Hematopoietic multipotent progenitor cell treated with erythropoietin and hydrocortisone succinate and interleukin-3 and kit ligand, for 6 days (in vitro differentiated cells): ENCODE measurements at regions not wholly inside any gene's neighbourhood (a gene's known extent, or its start where the extent isn't known, plus 50 kb on each side); places are given as distances from the start of the nearest gene placed in this dataset.
"Not testable (repeated sequence)": the region's sequence is repeated elsewhere in the genome, so short reads cannot be mapped to it uniquely, and the experiment has no call there.

Experiments
- DNase-seq: peaks from one replicate; pipeline ENCODE4 v3.0.0-alpha.2; 2015

DNA sequence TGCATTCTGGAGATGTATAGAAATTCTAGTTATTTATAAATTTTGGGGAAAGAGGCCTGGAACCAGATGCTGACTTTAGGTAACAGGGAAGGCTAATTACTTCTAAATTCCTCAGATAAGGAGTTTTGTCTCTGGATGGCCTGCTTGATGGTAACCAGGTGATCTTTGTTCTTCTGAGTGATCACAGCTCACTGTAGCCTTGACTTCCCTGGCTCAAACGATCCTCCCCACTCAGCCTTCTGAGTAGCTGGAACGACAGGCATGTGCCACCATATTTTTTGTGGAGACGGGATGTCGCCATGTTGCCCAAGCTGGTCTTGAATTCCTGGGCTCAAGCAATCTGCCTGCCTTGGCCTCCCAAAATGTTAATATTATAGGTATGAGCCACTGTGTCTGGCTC is 54.4 kb upstream of the MSH6 start:
- DNase-seq: no peak

DNA sequence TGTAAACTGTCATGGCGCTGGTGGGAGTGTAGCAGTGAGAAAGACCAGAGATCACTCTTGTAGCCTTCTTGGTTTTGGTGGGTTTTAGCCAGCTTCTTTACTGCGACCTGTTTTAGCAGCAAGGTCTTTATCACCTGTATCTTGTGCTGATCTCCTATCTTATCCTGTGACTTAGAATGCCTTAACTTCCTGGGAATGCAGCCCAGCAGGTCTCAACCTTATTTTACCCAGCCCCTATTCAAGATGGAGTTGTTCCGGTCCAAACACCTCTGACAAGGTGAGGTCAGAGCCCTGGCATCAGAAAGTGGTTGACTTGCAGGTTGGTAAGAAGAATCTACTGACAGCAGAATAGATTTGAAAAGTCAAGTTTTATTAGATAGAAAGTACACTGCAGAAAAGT is 55.0 kb upstream of the MSH6 start:
- DNase-seq: no peak

DNA sequence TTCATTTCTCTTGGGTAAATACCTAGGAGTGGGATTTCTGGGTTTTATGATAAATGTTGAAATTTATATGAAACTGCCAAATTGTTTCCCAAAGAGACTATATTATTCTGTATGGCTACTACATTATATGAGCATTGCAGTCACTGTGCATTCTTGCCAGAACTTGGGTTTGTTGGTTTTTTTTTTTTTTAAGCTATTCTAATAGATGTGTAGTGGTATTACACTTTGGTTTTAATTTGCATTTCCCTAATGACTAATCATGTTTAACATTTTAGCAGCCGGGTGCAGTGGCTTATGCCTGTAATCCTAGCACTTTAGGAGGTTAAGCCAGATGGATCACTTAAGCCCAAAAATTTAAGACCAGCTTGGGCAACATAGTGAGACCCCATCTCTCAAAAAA is 56.0 kb upstream of the MSH6 start:
- DNase-seq: not testable (repeated sequence)

DNA sequence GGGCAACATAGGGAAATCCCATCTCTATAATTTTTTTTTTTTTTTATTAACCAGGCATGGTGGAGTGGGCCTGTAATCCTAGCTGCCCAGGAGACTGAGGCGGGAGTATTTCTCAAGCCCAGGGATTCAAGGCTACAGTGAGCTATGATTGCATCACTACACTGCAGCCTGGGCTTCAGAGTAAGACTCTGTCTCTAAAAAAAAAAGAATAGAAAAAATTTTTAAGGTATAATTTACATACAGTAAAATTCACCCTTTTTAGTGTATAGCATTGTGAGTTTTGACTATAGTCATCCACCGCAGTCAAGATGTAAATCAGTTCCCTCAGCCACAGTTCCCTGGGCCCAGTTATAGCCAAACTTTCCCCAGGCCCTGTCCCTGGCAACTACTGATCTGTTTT is 57.1 kb upstream of the MSH6 start:
- no peak for DNase-seq

DNA sequence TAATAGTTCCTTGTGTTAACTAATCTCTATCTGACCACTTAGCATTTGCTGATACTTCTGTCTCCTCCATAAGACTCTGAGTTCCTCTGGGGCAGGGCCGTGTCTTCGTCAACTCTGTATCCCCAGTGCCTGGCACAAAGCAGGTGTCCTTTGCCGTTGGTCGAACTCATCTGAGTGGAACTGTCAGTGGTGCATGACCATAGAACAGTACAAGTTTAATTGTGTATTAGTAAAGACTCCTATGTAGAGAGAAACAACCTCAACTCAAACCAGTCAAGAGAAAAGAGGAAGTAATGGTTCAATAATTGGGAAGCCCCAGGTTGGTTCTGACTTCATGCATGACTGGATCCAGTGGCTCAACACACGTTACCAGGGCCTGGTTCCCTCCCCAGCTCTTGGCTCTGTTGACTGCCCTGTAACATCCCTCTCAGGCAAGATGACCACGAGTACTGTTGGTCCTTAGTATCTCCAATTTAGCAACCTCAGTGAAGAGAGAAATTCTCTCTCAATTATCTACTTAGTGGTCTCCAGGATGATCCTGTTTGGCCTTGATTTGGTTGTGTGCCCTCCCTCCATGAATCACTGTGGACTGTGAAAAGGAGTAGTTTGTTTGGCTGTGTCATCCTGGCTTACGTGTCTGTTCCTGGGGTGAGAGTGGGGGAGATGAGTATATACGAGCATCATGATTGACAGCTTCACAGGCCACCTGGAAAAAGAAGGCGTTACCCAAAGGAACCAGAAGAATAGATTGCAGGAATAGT is 58.5 kb upstream of the MSH6 start:
- DNase-seq: no peak

DNA sequence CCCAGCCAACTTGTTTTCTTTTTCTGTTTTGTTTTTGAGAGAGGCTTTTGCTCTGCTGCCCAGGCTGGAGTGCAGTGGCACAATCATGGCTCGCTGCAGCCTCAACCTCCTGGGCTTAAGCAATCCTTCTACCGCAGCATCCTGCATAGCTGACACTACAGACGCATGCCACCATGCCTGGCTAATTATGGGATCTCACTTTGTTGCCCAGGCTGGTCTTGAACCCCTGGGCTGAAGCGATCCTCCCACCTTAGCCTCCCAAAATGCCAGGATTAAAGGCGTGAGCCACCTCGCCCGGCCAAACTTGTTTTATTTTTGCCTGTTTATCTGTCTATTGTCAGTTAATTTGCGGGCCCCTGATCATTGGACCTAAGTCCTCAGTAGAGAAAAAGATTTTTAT is 61.6 kb upstream of the MSH6 start:
- DNase-seq: no peak

DNA sequence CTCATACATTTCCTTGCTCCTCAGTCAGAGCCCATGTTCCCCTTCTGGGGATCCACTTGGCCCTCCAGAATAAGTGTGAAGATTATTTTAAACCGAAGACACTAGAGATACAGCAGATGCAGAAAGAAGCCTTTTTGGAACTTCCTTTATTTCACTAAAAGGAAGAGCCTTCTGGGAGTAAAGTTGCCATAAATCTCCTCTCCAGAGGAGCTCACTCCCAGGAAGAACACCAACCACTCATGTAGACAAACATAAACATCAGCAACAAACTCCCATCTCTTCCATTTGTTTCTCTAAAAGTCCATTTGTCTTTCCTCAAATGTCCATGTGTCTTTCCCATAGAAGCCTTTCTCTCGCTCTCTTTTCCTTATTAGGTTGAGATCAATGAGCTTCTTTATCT is 62.4 kb upstream of the MSH6 start:
- DNase-seq: no peak

DNA sequence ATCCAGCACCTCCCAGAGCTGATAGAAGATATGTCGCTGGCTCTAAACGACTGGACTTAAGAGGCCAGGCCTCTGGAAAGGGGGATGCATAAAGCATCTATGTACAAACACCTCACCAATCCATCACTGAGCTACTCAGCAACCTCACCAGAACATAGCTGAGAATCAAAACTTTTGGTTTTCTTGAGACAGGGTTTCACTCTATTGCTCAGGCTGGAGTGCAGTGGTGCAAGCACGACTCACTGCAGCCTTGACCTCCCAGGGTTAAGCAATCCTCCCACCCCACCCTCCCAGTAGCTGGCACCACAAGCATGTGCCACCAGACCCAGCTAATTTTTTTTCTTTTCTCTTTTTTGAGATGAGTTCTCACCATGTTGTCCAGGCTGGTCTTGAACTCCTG is 62.9 kb upstream of the MSH6 start:
- DNase-seq: no peak

DNA sequence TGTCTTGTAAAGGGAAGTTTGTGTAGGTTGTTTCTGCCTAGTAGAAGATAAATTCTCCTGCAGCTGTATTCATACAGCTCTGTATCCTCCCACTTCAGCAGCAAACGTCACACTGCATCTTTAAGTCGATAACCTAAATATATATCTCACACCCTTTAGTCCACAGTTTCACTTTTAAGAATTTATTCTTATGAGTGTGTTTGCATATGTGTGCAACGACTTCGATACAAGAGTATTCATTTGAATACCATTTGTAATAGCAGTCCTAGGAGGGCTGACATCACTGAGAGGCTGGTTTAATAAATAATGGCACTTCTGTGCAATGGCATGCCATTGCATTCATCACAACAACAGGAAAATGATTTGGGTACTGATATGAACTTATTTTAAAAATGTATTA is 63.8 kb upstream of the MSH6 start:
- no peak for DNase-seq

DNA sequence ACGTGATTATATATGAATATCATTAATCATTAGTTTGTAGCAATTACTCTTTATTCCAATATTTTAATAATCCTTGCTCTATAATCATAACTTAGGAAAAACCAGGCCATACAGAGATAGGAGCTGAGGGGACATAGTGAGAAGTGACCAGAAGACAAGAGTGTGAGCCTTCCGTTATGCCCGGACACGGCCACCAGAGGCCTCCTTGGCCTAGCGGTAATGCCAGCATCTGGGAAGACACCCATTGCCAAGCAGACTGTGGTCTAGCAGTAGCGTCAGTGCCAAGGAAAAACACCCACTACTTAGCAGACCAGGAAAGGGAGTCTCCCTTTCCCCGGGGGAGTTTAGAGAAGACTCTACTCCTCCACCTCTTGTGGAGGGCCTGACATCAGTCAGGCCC is 66.6 kb upstream of the MSH6 start:
- not testable (repeated sequence) for DNase-seq

DNA sequence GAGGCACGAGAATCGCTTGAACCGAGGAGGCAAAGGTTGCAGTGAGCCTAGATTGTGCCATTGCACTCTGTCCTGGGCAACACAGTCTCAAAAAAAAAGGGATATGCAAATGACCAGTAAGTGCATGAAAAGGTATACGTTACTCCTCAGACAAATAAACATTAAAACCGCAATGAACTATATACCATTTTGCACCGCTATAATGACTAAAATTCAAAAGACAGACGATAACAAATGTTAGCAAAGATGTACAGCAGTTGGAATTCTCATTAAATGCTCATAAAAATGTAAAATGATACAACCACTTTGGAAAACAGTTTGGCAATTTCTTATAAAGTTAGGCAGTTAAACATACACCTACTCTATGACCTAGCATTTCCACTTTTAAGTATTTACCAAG is 67.4 kb upstream of the MSH6 start:
- DNase-seq: no peak

DNA sequence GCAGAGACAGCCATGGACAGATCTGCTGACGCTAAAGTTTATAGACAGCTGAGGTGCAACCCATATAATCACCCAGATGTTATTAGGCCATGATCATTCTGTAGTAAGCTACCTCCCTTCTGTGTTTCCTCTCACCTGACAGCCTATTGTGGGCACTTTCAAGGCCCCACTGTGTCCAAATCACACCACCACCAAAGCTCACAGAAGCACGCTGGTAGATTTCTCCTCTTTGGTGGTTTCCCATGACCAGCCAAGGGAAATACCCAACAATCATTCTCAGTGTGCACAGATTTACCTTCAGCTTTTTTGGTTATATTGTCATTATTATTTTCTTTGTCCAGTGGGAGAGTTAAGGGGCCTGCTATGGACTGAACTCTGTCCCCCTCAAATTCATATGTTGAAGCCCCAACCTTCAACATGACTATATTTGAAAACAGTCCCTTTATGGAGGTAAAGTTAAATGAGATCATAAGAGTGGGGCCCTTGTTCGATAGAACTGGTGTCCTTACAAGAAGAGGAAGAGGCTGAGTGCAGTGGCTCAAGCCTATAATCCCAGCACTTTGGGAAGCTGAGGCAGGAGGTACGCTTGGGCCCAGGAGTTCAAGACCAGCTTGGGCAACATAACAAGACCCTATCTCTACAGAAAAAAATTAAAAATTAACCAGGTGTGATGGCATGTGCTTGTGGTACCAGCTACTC is 74.0 kb upstream of the MSH6 start:
- no peak for DNase-seq

DNA sequence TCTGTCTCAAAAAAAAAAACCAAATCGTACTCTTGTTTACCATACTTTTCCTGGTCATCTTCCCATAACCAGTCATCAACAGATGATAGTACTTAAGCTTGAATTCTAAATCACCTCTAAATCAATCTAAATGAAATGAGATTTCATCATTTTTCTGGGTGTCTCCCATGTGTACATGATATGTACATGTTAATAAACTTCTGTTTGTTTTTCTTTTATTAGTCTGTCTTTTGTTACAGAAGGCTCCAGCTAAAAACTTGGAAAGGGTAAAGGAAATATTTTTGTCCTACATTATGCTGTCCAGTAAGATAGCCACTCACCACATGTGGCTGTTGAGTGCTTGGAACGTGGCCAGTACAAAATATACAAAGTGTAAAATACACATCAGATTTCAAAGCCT is 78.7 kb upstream of the MSH6 start:
- no peak for DNase-seq

DNA sequence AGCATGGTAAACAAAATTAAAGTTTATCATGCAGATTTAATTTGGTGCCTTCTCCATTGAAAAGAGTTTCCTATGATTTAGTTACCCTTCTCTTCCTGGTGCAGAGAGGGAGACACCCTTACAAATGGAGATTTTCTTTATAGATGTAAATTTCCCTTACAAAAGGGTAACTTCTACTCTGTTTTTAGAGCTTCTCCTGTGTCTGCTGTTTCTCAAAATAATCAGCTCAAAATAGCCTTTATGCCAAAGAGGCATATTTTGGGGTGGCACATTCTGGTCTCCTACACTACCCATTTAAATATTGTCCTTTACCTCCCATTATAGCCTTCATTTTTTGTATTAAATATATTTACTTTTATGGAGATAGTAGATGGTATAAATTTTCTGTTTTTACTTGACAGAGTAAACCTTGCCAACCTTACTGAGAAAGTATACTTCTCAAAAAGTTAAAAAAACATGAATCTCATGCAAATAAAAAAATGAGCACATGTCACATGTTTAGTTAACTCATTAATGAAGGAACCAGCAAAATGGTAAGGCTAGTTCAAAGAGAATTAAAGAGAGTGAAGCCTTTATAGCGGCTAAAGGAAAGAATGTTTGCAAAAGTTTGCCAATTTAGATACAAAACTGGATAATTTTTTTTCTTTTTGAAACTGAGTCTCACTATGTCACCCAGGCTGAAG is 83.3 kb upstream of the MSH6 start:
- no peak for DNase-seq

DNA sequence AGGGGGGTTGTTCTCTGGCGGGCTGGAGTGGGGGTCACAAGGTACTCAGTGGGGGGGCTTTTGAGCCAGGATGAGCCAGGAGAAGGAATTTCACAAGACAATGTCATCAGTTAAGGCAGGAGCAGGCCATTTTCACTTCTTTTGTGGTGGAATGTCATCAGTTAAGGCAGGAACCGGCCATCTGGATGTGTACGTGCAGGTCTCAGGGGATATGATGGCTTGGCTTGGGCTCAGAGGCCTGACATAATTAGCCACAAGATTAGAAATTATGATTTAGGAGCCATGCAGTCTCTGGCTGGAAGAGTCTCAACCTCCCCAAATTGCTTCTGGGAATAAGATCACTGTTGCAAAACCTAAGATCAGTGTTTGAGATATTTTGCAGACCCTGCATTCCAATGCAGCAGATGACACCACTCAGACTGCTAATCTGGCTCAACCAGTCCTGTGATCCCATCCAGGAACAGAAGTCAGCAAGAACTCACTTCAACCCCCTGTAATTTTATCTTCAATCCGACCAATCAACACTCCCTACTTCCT is 84.4 kb upstream of the MSH6 start:
- DNase-seq: not testable (repeated sequence)

DNA sequence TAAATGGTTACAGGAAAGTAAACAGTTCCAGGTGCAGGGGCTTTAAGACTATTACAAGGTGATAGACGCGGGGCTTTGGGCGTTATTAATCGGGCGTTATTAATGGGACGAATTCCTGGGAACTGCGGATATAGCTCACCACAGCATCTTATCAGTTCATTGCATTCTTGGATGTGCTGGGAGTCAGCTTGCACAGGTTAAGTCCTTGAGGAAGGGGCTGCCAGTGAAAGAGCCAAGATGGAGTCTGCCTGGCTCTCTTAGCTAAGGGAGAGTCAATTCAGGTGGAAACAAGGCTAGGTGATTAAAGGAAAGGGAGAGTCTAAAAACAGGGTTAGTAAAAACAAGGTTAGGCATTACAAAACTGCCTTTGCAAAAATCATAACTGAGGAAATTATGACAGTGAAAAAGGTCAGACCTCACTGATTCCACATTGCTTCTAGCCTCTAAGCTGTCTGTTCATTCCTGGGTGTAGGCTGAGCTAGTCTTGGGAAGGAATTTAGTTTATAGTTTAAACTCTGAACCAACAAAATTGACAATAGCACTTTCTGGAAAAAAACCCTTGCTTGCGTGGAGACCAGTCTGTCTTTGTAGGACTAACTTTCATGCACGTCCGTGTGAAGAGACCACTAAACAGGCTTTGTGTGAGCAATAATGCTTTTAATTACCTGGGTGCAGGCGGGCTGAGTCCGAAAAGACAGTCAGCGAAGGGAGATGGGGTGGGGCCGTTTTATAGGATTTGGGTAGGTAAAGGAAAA is 85.1 kb upstream of the MSH6 start:
- DNase-seq: not testable (repeated sequence)

DNA sequence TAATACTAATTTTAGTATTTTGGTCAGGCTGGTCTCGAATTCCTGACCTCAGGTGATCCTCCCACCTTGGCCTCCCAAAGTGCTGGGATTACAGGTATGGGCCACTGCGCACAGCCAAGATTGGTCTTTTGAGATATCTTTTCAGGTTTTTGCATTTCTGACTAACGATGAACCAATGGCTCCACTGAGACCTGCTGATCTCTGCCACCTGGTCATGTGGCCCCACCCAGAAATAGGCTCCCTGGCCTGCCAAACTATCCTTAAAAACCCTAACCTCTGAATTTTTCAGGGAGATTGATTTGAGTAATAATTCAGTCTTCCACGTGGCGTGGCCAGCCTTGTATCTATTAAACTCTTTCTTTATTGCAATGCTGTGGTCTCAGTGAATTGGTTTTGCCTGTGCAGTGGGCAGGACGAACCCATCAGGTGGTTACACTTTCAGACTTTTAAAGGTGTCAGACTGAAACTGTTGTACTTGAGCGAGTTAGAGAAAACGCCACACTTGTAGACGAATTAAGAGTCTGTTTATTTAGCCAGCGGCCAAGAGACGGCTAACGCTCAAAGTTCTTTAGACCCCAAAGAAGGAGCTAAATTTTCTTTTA is 85.8 kb upstream of the MSH6 start:
- DNase-seq: no peak

DNA sequence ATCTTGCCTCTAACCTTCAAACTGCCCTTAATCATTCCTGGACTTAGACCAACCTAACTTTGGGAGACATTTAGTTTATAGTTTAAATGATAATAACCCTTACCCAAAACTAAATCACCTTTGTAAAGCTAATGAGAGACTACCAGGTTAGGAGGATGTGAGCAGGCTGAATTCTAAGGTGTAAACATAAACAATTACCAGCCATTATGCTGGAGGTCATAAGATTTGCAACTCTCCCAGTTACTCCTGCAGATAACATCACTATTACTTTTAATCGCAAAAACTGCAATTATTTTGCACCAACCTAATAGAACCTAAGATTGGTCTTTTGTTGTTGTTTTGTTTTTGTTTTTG is 86.5 kb upstream of the MSH6 start:
- DNase-seq: no peak

DNA sequence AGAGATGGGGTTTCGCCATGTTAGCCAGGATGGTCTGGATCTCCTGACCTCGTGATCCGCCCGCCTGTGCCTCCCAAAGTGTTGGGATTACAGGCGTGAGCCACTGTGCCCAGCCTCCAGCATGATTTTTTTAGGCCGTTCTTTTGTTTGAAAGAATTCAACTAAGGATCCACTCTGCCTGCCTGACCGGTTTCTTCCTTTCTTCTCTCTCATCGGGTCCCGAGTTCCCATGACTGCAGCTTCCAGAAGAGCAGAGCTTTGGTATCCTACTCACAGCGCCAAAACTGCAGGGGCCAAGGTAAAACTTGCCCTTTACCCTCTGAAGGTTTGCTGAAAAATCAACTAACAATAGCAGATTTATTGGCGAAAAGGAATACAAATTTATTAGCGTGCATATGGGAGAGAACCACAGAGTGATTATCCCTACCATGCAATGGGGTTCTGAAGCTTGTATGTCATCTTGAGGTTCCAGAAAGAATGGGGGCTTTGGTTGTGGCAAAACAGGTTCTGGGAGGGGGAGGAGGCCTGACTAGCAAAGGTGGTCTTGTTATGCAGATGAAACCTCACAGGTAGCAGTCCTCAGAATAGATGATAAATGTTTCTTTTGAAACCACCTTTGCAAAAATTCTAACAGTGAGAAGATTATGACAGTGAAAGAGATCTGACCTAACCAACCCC is 87.0 kb upstream of the MSH6 start:
- DNase-seq: no peak

DNA sequence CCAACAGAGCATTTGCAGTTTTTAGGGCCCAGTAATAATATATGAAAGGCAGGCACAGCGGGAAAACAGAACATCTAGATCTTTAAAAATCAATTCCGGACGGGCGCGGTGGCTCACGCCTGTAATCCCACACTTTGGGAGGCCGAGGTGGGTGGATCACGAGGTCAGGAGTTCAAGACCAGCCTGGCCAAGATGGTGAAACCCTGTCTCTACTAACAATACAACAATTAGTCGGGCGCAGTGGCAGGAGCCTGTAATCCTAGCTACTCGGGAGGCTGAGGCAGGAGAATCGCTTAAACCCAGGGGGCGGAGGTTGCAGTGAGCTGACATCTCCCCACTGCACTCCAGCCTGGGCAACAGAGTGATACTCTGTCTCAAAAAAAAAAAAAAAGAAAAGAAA is 88.5 kb upstream of the MSH6 start:
- DNase-seq: not testable (repeated sequence)

DNA sequence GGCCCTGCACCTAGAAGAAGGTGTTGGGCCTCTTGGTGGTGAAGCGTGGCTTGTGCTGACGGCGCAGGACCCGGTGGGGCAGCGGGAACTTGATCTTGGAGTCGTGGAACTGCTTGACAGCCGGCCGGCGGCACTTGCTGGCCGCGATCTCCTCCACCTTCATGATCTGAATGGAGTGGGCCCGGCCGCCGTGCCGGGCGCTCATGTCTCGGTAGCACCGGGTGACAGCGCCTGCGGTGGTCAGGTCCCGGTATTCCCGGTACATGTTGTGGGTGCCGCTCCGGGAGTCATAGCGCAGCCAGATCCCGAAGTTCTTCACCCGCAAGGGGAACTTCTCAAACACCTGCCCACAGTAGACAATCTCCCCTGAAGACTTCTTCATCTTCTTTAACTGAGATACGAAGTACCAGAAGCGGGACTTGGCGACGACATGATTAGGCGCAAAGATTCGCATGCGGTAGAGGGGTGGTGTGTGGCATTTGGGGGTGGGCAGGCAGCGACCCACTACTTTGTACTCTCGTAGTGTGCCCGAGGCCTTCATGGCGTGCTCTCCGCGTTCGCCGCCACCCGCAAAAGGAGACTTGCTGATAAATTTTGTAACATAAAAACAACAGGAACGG is 92.1 kb upstream of the MSH6 start:
- DNase-seq: not testable (repeated sequence)

DNA sequence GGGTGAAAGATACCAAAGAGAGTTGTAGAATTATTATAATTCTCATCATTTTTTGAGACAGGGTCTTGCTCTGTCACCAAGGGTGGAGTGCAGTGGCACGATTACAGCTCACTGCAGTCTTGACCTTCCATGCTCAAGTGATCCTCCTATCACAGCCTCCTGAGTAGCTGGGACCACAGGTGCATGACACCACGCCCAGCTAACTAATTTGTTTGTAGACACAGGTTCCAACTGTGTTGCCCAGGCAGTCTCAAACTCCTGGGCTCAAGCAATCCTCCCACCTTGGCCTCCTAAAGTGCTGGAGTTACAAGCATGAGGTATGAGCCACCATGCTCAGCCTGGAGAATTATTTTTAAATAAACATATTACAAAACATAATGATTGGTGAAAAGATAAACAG is 92.8 kb upstream of the MSH6 start:
- no peak for DNase-seq
